ENCODE measurements at regions not wholly inside any gene's neighbourhood (a gene's known extent, or its start where the extent isn't known, plus 50 kb on each side); places are given as distances from the start of the nearest gene placed in this dataset.

GRCh38 chr2:236393101-236393500 is 128.9 kb upstream of the ASB18 start:
- no peak for TF ChIP-seq CTCF (IDR thresholded peaks at IDR 0.05; ENCODE audit: extremely low read depth, insufficient read depth, missing control alignments)
- in situ Hi-C loops (cut with MboI; ENCODE audit: low pct_unique_long_range_greater_than_20kb, low sequenced_read_pairs, unreplicated experiment) = no loop called here
- DNase-seq (ENCODE audit: low spot score) = no peak

- in situ Hi-C loops (cut with MboI; ENCODE audit: low pct_unique_long_range_greater_than_20kb, low sequenced_read_pairs, unreplicated experiment) = no loop called here
- DNase-seq (ENCODE audit: low spot score) = no peak
- no peak for TF ChIP-seq CTCF (IDR thresholded peaks at IDR 0.05; ENCODE audit: extremely low read depth, insufficient read depth, missing control alignments)
These were observed 129.4 kb upstream of the ASB18 start for GRCh38 chr2:236393581-236393980.

- TF ChIP-seq CTCF (IDR thresholded peaks at IDR 0.05; ENCODE audit: extremely low read depth, insufficient read depth, missing control alignments) = no peak
- DNase-seq (ENCODE audit: low spot score) = no peak
- in situ Hi-C loops (cut with MboI; ENCODE audit: low pct_unique_long_range_greater_than_20kb, low sequenced_read_pairs, unreplicated experiment) = no loop called here
These were observed 130.4 kb upstream of the ASB18 start for GRCh38 chr2:236394571-236394970.

- no peak for TF ChIP-seq CTCF (IDR thresholded peaks at IDR 0.05; ENCODE audit: extremely low read depth, insufficient read depth, missing control alignments)
- no peak for DNase-seq (ENCODE audit: low spot score)
- in situ Hi-C loops (cut with MboI; ENCODE audit: low pct_unique_long_range_greater_than_20kb, low sequenced_read_pairs, unreplicated experiment) = no loop called here
These were observed 130.9 kb upstream of the ASB18 start for GRCh38 chr2:236395067-236395466.

- in situ Hi-C loops (cut with MboI; ENCODE audit: low pct_unique_long_range_greater_than_20kb, low sequenced_read_pairs, unreplicated experiment) = no loop called here
- TF ChIP-seq CTCF (IDR thresholded peaks at IDR 0.05; ENCODE audit: extremely low read depth, insufficient read depth, missing control alignments) = no peak
- no peak for DNase-seq (ENCODE audit: low spot score)
These were observed 132.7 kb upstream of the ASB18 start for GRCh38 chr2:236396818-236397350.

GRCh38 chr2:236397681-236398080 is 133.5 kb upstream of the ASB18 start:
- no peak for DNase-seq (ENCODE audit: low spot score)
- no peak for TF ChIP-seq CTCF (IDR thresholded peaks at IDR 0.05; ENCODE audit: extremely low read depth, insufficient read depth, missing control alignments)
- in situ Hi-C loops (cut with MboI; ENCODE audit: low pct_unique_long_range_greater_than_20kb, low sequenced_read_pairs, unreplicated experiment) = no loop called here

GRCh38 chr2:236399409-236399808 is 135.2 kb upstream of the ASB18 start:
- no peak for DNase-seq (ENCODE audit: low spot score)
- in situ Hi-C loops (cut with MboI; ENCODE audit: low pct_unique_long_range_greater_than_20kb, low sequenced_read_pairs, unreplicated experiment) = no loop called here
- no peak for TF ChIP-seq CTCF (IDR thresholded peaks at IDR 0.05; ENCODE audit: extremely low read depth, insufficient read depth, missing control alignments)

Data from GM13977 (cell line).